NCI-H2081 treated with DMSO at 0.1 percent for 48 hours (cell line): ENCODE measurements at regions not wholly inside any gene's neighbourhood (a gene's known extent, or its start where the extent isn't known, plus 50 kb on each side); places are given as distances from the start of the nearest gene placed in this dataset.

Source experiments
- DNase-seq: peaks from one replicate; lab custom pipeline; 2025; lab: John Stamatoyannopoulos, UW

DNA sequence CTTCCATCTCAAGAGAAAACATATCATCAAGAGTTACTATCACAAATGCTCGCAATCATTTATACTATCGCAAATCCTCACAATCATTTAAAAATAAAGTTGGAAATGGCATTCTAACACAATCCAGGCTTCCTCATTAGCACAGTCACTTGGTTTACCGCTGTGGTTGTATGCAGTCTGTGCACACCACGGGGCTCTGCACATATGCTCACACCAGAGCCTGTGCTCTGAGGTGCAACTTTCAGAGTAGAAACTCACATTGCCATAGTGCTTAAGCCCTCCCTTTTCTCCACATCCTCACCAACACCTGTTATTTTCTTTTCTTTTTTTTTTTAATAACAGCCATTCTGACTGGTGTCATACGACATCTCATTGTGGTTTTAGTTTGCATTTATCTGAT is 235.6 kb upstream of the KLF6 start:
- no peak for DNase-seq

DNA sequence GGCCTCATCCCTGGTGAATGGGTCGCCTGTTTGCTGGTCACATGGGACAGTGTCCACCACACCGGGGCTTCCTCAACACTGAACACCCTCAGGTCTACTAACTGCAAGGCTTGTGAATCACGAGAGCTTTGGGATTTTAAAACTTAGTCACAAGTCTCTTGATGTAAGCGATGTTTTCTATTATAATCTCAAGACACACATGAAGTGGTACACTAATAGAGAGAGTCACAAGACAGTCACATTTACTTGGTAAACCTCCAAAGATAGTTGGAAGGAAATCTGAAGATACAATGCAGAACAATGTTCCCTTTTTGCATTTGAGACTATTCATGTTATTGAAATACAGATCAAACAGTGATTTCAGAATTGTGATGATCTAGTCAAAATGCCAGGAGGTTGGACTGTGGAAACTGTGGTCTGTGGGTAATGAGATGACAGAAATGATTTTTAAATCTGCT is 233.1 kb upstream of the KLF6 start:
- DNase-seq = no peak

DNA sequence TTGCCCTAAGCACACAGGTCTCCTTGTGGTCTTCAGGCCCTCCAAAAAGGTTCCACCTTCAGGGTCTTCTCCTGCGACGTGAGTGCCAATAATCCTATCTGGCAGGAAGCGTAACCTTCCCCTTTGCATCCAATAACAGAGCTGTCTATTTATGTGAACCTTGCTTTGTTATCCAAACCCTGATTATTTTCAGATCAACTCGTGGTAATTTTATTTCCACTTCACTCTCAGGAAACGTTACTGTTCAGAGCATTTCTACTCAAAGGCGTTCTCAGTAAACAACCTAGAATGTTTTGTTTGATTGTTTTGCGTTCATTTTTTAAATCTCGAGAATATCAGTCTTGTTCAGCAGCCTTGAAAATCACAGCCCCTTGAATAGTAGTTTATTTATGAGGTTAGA is 232.3 kb upstream of the KLF6 start:
- DNase-seq = no peak

DNA sequence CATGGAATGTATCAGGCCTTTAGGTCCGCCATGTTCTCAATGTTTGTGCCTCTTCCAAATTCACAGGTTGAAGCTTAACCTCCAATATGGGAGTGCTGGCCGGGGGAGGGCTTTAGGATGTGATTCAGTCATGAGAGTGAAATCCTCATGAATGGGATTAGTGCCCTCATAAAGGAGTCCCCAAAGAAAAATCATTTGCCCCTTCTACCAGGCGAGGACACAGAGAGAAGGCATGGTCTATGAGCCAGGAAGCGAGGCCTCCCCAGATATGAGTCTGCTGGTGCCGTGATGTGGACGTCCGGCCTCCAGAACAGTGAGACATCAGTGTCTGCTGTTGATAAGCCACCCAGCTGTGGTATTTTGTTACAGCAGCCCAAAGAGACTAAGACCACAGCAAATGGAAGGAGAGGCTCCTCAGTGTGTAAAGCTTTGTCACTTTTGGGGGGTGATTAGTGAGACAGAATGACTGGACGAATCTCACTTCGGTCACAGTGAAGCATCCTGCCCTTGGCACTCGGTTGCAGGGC is 231.3 kb upstream of the KLF6 start:
- DNase-seq = no peak

DNA sequence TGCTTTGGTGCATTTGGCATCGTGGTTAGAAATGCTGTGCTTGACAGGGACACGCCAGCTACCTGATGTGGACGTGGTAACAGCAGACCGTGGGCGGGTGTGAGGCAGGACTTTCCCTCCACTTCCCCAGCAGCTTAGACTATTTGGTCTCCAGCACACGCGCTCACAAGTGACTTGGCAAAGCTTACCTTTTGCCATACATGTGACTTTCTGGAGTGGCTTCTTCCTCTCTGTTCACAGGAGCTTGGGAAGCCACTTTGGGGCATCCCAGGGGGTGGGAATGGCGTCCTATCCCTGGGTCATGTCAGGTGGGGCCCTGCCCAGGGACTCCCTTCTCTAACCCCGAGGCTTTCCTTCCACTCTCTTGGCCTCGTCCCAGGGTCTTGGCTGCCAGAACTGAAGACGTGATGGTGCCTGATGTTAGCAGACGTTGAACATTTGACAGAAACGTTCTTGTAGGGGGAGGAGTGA is 228.7 kb upstream of the KLF6 start:
- DNase-seq = no peak

DNA sequence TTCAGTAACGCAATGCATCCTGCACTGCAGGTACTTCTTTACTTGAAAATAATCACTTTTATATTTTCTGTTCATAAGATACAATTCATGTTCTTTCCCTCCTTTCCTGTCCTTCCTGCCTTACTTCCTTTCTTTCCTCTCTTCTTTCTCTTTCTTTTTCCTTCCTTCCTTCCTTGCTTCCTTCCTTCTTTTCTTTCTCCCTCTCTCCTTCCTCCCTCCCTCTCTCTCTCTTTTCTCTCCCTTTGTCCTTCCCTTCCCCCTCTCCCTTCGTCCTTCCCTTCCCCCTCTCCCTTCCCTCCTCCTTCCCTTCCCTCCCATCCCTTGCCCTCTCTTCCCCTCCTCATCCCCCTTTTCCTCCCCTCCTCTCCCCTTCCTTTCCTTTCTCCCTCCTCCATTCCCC is 227.8 kb upstream of the KLF6 start:
- no peak for DNase-seq

DNA sequence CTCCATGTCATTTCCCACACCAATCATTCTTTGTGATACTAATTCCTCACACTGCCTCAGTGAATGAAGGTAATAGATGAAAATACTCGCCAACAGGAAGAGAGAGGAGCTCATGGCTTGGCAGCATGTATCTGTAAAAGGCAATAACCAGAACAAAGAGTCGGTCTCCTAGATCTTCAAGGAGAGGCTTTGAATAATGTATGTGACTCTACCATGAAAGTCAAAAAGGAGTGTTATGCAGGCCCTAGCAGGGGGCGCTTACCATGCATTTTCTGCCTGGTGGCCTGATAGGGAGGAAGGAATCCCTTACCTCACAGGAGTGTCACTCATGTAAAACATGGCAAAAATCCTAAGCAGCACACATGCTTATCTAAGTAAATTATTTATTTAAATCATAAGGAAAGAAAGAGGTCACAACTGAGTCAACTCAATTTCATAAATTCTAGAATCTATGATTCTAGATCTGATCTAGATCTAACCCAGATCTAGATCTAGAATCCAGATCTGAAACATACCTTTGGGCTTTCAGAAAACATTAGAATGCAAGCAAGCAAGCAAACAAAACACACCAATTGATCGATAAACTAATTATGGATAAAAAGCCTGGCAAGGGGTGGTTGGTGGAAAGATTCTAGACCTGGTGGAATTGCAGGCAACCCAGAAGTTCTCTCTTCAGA is 226.3 kb upstream of the KLF6 start:
- DNase-seq = no peak

DNA sequence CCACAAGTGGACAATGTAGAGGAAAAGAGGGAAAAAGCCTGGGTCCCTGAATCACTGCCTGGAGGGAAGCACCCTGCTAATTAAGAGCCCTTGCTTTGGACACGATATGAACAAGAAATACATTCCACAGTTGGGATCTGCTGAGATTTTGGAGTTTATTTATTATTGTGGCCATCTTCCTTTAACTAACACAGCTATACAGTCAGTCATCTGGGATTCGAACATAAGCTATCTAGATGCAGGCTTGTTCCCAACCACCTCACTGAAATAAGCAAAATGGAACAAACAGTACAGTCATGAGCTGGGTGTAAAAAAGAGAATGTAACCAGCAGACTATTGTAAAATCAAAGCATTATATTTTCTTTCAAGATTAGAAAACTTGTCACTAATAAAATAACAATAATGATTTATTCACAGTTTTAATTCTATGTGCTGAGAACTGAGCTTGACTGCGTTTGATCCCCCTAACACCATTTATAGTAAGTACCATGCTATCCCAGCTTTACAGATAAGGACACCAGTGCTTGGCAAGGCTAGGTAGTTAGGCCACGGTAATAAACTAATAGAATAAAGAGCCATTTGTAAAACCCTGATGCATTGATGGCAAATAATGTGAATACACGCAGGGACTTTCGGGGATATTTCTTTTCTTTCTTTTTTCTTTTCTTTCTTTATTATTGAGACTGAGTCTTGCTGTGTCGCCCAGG is 223.8 kb upstream of the KLF6 start:
- DNase-seq = no peak

DNA sequence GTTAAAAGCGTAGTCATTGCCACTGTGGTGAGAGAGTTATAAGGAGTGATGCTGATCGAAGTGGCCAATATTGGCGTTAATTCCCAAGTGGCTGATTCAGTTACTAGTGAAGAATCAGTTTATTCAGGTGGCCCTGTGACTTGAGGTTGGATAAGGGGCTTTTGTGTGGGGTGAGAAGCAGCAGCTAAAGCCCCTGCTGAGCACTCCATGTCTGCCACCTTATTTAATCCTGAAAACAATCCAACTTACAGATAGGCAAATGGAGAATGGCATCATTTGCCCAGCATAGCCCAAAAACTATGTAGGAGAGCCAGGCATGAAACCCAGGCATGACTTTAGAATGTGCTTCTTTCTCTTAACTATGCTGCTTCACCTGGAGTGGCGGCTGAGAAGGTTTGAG is 222.8 kb upstream of the KLF6 start:
- DNase-seq = no peak

DNA sequence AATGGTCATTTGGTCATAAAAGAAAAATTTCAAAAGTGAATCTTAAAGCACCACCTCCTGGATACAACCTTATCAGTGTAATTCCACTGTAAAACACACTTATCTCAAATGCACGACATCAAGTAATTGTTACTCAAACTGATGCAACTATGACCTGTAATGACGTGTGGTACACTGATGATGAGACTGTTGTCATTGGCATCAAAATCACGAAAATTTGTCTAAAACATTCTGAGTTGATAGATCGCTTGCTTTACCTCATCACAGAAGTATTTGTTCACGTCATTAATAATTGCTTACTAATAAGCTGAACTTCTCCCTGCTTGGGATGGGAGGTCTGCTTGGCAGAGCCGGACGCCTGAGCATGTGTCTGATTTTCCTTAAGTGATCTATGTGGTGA is 221.8 kb upstream of the KLF6 start:
- no peak for DNase-seq

DNA sequence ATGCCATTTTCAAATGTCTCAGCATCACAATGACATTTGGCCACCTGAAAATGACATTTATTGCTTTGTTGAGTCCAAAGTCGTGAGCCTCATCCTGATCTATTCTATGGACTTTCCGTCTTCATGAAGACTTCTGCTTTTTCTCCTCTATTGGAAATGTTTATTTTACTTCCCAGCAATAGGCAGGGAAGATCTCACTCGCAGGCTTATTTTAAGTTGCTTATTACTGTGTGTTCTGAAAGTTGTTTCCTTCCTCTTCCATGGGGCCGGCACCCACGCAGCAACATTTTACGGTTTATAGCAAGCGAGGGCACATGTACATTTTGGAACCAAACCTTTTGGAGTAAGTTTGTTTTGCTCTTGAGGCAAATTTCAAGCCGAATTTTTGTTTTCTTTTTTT is 221.0 kb upstream of the KLF6 start:
- no peak for DNase-seq

DNA sequence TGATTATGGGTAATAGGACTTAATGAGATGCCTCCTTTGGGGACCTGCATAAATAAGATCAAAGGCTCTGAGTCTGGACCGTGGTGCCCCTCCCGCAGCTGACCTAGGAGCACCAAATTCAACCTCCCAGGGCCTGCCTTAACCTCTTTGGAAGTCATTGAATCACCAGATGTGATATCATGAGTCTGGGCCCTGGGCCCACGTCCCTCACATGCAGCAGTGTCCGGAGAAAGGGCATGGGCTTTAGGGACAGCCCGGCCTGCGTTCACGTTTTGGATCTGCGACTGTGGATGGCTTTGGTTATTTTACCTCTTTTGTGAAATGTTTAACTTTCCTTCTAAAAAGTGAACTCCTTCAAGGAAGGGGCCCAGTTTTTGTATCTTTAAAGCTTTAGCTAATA is 220.0 kb upstream of the KLF6 start:
- DNase-seq = no peak

DNA sequence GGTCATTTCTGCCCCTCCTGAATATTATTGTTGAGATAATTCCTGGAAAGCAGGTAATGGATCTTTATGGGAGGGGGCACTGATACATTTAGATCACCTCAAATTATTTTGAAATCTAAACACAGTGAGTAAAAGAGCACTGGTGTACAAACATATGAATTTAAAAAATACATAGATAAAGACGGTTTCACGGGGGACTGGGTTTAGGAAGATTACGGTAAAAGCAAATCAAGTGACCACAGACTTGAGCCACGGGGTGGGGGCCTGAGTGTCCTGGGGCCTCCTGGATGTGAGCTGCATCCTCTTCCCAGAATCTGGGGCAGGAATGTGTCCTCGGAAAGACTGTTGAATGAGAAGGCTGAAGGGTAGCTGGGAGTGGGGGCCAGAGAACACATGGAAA is 219.1 kb upstream of the KLF6 start:
- DNase-seq = no peak

DNA sequence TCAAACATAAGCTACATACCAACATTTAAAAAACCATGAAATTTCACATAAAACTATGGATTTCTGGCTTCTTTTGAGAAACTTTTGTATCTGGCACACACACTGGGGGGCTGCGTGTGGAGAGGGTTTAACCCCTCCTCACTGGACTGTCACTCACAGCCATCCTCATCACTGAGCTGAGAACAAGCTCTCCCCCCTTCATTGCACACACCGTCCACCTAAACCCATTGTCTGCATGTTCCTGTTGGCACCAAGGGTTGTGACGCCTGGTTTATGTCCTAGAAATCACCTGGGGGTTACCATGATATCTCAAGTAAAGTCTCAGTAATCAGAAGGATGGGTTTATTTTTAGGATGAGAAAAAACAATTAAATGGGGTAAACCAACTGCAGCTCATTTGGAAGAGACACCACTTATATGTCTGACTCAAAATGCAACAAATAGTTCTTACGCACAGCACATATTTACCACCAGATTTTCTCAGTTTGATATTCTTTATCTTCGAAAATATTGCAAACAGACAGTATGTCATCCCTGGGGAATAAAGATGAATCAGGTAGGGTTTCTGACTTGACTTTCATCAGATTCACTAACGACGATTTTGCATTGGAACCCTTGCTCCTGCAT is 218.5 kb upstream of the KLF6 start:
- DNase-seq = no peak

DNA sequence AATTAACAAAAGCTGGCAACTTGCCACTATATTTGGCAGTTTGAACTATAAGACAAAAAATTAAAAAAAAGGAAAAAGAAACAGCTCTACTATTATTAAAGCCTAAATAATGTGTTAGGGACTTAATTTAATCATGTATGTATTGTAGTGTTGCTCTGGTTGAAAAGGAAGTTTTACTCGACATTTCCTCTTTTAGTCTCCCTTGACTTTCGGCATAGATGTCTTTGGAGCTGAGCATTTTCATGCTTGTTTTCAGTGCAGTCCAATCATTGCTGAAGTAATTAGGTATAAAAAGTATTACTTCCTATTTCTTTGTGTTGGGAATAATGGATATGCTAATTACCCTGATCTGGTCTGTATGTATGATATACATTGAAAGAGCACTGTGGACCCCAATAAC is 216.8 kb upstream of the KLF6 start:
- no peak for DNase-seq

DNA sequence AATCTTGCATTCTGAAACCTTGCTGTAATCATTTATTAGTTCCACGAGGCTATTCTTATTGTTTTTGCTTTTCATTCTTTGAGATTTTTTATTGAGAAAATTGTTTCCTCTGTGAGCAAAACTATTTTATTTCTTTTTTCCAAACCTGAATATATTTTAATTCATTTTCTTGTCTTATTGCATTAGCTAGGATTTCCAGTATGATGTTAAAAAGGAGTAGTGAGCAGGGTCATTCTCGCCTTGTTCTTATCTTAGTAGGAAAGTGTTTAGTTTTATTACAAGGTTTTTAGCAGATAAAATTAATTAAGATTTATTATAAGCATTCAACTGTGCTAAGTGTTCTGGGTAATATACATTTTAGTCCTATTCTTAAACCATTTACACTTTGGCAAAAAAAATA is 214.6 kb upstream of the KLF6 start:
- no peak for DNase-seq

DNA sequence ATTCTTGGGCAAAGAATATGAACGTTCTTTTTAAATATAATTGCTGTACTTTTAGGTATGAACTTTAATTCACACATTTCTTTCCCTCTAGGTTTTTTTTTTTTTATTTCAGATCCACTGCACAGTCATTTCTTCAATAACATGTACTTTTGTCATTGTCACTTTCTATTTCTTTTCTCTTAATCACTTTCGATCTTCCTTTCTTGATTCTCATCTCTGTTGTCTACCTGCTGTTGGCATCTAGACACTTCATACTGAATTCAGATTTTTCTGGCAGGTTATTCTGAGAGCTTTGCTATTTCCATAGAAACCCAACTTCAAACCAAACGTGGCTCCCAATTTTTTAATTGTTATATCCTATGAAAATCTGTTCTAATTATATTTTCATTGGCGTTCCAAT is 211.7 kb upstream of the KLF6 start:
- DNase-seq = no peak

DNA sequence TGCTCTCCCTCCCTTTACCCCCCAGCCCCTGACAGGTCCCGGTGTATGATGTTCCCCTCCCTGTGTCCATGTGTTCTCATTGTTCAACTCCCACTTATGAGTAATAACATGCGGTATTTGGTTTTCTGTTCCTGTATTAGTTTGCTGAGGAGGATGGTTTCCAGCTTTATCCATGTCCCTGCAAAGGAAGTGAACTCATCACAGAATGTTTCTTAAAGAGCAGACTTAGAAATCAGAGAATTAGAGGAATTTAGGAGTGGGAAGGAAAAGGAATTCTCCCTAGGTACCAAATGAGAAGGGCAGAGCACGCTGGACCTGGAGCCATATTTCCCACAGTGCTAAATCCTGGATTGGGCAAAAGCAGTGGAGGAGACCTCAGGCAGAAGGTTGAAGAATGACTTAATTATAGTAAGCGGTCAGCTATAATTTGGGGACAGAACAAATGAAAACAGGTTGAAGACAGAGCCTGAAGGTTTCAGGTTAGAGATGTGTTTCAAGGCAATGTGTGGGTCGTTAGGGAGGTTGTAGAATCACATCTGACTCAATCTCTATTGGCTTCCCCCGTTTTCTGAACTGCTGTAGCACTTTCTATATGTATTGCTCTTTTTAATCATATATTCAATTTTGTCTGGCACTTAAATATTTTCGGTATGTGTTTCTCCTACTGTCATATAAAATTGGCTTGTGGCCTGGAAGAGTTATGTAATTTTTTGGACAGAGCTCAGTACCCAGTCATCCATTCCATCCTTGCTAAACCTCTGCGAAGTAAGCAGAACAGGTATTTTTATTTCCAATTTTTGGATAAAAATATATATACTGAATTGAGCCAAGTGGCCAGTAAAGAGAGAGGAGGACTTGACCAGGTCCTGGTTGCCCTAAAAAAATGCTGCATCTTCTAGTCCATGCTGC is 210.5 kb upstream of the KLF6 start:
- DNase-seq = no peak

DNA sequence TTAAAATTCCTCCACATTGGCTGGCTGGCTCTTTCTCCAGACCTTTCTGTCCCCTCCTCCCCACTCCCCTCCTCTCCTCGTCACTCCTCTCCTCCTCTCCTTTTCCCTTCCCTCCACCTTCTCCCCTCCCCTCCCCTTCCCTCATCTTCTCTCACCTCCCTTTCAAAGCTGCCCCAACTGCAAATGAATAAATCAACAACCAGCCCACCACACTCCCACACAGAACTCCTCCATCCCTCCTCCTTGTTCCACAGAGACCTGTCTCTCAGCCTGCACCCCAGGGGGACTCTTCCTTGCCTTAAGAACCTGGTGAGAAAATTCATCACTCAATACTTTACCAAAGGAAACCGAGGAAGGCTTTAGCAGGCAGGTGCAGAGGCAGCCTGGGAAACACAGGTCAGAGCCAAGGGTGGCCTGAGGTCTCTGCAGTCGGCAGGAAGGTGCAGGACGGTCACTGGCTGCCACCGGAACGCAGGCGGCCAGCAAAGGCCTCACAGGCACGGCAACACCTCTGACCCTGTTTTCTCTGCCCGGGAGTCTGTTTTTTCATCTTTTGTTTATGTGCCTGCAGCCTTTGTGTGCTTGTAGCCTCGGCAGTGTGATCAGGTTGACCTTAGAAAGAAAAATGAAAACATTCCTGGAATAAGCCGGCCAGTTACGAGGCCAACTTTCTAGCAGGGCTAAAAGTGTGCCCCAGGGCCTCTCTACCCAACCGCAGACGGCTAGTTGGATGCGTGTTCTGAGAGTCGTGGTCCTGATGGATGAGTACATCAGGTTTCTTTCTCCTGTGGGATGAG is 207.6 kb upstream of the KLF6 start:
- DNase-seq = no peak

DNA sequence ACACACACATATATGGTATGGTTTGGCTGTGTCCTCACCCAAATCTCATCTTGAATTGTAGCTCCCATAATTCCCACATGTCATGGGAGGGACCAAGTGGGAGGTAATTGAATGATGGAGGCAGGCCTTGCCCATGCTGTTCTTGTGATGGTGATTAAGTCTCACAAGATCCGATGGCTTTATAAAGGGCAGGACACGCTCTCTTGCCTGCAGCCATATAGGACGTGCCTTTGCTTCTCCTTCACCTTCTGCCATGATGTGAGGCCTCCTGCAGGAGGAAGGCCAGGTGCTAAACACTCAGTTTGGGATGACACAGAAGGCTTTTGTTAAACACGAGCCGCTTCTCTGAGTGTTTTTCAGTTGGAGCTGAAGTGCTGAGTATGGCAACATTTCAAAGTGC is 205.3 kb upstream of the KLF6 start:
- DNase-seq = no peak
